AG09319 (cell line): ENCODE measurements at regions not wholly inside any gene's neighbourhood (a gene's known extent, or its start where the extent isn't known, plus 50 kb on each side); places are given as distances from the start of the nearest gene placed in this dataset.
"Not testable (repeated sequence)": the region's sequence is repeated elsewhere in the genome, so short reads cannot be mapped to it uniquely, and the experiment has no call there.

Experiments
- DNase-seq: peaks from one replicate; pipeline ENCODE4 v3.0.0-alpha.2; 2010; ENCODE audit warnings: low read depth; ENCODE audit errors: extremely low read depth
- TF ChIP-seq, protein P1 (sequence below): IDR thresholded peaks from 2 replicates; pipeline ENCODE4 v1.5.1; 2011; ENCODE audit warnings: low read depth, mild to moderate bottlenecking, inconsistent platforms, low read length, moderate library complexity

DNA sequence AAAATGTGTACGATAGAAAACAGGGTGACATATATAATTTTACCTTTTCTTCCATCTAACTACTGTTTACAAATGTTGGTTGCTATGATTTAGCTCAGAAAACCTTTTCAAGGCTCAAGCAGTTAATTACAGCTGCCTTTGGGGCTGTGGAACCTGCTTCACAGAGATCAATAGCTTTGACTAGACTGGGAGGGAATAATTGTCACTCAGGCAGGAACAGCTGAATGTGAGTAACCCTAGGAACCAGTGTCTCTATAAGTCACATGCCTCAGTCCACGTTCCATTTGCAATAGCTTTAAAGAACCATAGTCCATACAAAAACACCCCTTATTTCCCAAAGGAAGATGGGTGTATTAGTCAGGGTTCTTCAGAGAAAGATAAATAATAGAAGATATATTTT lies 306.8 kb upstream of the ERCC4 start:
- no peak for DNase-seq
- TF ChIP-seq, protein P1, sequence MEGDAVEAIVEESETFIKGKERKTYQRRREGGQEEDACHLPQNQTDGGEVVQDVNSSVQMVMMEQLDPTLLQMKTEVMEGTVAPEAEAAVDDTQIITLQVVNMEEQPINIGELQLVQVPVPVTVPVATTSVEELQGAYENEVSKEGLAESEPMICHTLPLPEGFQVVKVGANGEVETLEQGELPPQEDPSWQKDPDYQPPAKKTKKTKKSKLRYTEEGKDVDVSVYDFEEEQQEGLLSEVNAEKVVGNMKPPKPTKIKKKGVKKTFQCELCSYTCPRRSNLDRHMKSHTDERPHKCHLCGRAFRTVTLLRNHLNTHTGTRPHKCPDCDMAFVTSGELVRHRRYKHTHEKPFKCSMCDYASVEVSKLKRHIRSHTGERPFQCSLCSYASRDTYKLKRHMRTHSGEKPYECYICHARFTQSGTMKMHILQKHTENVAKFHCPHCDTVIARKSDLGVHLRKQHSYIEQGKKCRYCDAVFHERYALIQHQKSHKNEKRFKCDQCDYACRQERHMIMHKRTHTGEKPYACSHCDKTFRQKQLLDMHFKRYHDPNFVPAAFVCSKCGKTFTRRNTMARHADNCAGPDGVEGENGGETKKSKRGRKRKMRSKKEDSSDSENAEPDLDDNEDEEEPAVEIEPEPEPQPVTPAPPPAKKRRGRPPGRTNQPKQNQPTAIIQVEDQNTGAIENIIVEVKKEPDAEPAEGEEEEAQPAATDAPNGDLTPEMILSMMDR, result no peak

- TF ChIP-seq, protein P1, result no peak
- no peak for DNase-seq
Measured at GRCh38 chr16:13621639-13622038, 298.3 kb upstream of the ERCC4 start.

- TF ChIP-seq, protein P1, result no peak
Measured at GRCh38 chr16:13628156-13628555, 291.8 kb upstream of the ERCC4 start.

DNA sequence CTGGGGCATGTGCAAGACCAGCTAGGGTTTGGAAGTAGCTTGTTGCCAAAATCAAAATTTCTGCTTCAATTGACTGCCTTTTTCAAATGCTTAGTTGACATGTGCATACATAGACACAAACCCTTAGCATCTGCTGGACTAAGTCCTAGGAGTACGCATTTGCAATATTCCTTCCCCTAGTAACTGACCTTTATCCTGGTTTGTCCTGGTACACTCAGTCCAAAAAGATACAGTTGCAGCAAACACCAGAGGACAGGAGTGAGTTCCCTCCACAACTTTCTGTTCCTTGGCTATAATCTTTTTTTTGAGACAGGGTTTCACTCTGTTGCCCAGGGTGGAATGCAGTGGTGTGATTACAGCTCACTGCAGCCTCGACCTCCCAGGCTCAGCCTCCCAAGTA lies 290.2 kb upstream of the ERCC4 start:
- TF ChIP-seq, protein P1, result no peak
- DNase-seq, result no peak

More at GRCh38 chr16:13628156-13628555, 291.8 kb upstream of the ERCC4 start:
- DNase-seq, result no peak

DNA sequence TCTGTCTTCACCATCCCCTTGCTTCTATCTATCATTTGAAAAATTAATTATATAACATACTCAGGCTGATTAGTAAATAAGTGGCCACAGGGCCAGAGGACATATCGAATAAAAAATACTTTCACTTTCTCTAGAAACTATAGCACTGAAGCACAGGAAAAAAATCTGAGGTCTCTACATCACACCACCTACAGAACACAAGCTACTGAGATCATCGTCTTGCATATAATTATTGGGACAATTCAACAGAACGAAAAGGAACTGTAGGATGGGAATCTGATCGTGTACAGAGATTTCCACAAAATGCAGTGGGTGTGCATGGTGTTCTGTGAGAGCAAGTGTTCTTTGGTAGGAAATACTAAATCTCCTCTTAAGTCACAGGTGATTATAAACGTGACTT lies 289.6 kb upstream of the ERCC4 start:
- no peak for DNase-seq
- TF ChIP-seq, protein P1, result no peak

DNA sequence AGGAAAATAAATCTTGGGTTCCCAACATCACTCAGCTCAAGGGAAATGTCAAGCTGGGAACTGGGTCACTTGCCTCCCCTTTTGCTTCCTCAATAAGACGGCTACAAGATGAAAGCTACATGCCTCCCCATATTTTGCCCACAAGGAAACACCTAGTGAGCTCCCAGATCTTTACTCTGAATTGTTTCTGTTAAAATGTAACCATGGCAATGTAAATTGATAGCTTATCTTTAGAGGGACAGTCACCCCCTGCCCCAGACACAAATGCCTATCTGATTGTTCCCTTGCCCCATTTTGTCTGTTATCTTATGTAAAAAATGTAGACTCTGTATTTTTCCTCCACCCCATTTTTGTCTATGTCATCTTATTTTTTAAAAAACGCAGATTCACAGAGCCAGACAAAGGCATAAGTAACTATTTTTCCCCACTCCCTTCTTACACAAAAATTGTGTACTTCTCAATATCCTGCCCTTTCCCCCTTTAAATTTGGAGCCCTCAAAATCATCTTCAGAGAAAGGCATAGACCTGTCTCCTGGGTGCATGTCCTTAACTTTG lies 288.7 kb upstream of the ERCC4 start:
- no peak for DNase-seq
- TF ChIP-seq, protein P1, result no peak

DNA sequence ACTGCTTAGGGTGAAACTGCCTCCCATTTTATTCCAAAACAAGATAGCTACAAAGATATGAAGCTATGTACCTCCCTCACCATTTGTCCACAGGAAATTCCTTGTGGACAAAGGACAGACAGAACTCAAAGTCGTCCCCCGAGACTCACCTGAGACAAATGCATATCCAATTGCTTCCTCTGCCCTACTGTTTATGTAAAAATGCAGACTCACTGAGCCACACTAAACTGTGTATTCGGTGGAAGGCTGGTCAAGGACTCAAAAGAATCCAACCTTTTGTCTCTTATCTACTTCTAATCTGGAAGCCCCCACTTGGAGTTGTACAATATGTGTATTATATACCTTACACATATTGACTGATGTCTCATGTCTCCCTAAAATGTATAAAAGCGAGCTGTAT lies 288.0 kb upstream of the ERCC4 start:
- TF ChIP-seq, protein P1, result no peak
- DNase-seq, result no peak

DNA sequence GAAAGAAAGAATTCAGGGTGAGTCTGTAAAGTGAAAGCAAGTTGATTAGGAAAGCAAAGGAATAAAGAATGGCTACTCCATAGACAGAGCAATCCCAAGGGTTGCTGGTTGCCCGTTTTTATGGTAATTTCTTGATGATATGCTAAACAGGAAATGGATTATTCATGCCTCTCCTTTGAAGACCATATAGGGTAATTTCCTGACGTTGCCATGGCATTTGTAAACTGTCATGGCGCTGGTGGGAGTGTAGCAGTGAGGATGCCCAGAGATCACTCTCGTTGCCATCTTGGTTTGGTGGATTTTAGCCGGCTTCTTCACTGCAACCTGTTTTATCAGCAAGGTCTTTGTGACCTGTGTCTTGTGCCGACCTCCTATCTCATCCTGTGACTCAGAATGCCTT lies 287.4 kb upstream of the ERCC4 start:
- DNase-seq, result not testable (repeated sequence)
